ENCODE measurements at regions not wholly inside any gene's neighbourhood (a gene's known extent, or its start where the extent isn't known, plus 50 kb on each side); places are given as distances from the start of the nearest gene placed in this dataset.

- no peak for TF ChIP-seq CTCF (IDR thresholded peaks at IDR 0.05; ENCODE audit: low read depth, low read length)
- no peak for TF ChIP-seq MAX (IDR thresholded peaks at IDR 0.05; ENCODE audit: low read depth, low read length)
- TF ChIP-seq POLR2A (IDR thresholded peaks at IDR 0.05; ENCODE audit: extremely low read depth, insufficient read length): no peak
Observed at GRCh38 chr18:65124633-65125032, 626.2 kb upstream of the CDH7 start.
